ENCODE measurements at regions not wholly inside any gene's neighbourhood (a gene's known extent, or its start where the extent isn't known, plus 50 kb on each side); places are given as distances from the start of the nearest gene placed in this dataset.

- H3K9me1 ChIP-seq (ENCODE audit: control insufficient read depth, insufficient read depth, low read length), result no peaks in the 10 kb centered on the region
- H3K9me3 ChIP-seq (replicated peaks; ENCODE audit: control insufficient read depth, insufficient read depth, low read depth, low read length), result no peaks in the 10 kb centered on the region
- 3% methylated on average over 2 of the region's 2 CpGs for WGBS (ENCODE audit: insufficient coverage, low coverage, missing lambda C conversion rate)
- H3K4me1 ChIP-seq (replicated peaks in 1 of 2; ENCODE audit: control insufficient read depth in 2 of 2, insufficient read depth in 2 of 2, low read length in 2 of 2), result peaks cover 0 to 8% of the 10 kb centered on the region in 2 experiments; a peak in 2 of 5 replicates
- no peak overlapping the region for H3K4me3 ChIP-seq
- ATAC-seq (peak; percentile 87), DNase-seq (ENCODE audit: extremely low read depth in 1 of 4, low spot score in 3 of 4) (peak in 2 of 4 experiments; percentile 42 to 68), FAIRE-seq (peak; percentile 72)
- in situ Hi-C loops (cut with MboI), result no loop called here
- intact Hi-C loops (cut with micrococcal nuclease), result no loop called here
- BruUV-seq (replicated peaks), result no TSS peak
- H3K36me3 ChIP-seq (ENCODE audit: control insufficient read depth, insufficient read depth, low read length), result no peaks in the 10 kb centered on the region
- no peaks in the 10 kb centered on the region for H3K27me3 ChIP-seq (ENCODE audit: control insufficient read depth in 2 of 2, insufficient read depth in 2 of 2, low read length in 2 of 2)
- CTCF ChIA-PET (ENCODE audit: low intra/inter-chr PET ratio), result no interaction called here
- no peak overlapping the region for H3K9ac ChIP-seq (ENCODE audit: insufficient read depth in 1 of 2, low read depth in 2 of 2, low read length in 2 of 2)
- POLR2A ChIA-PET, result no interaction called here
- H3K79me2 ChIP-seq (ENCODE audit: control insufficient read depth, insufficient read depth, low read length), result no peaks in the 10 kb centered on the region
- no peaks in the 10 kb centered on the region for H4K20me1 ChIP-seq (replicated peaks; ENCODE audit: control insufficient read depth, insufficient read depth, low read length)
- no peak overlapping the region for H2AFZ ChIP-seq (ENCODE audit: low read depth, low read length)
- no peak overlapping the region for H3K4me2 ChIP-seq (ENCODE audit: insufficient read depth, low read length)
- no peak overlapping the region for H3K27ac ChIP-seq (ENCODE audit: extremely low read depth, low read depth, low read length)
- TF ChIP-seq NFIC (IDR thresholded peaks at IDR 0.05), result peak; percentile 49; the same call in 1 of the 2 replicates
- peak; percentile 66 for TF ChIP-seq DACH1 (IDR thresholded peaks at IDR 0.05; ENCODE audit: partially characterized antibody)
- 0 out of 2 replicates have a peak, but pooled peaks have one; percentile 14 for TF ChIP-seq CEBPG (CRISPR knock-in tag; IDR thresholded peaks at IDR 0.05)
- TF ChIP-seq CEBPG (tag; conservative IDR thresholded peaks at IDR 0.05 in 1 of 2, IDR thresholded peaks at IDR 0.05 in 1 of 2), result peak; percentile 85 to 91
- peak; percentile 58; the same call in 1 of the 2 replicates for TF ChIP-seq ADNP (tag; IDR thresholded peaks at IDR 0.05)
- TF ChIP-seq CXXC5 (CRISPR knock-in tag; IDR thresholded peaks at IDR 0.05), result peak; percentile 38; the same call in 1 of the 2 replicates
- TF ChIP-seq EHMT2 (IDR thresholded peaks at IDR 0.05), result peak; percentile 89
- peak; percentile 91 for TF ChIP-seq ARID3A (IDR thresholded peaks at IDR 0.05; ENCODE audit: borderline replicate concordance, low read depth, low read length)
- TF ChIP-seq NR2C1 (IDR thresholded peaks at IDR 0.05), result no peak
- 0 out of 2 replicates have a peak, but pooled peaks have one; percentile 26 for TF ChIP-seq NR2C1 (tag; IDR thresholded peaks at IDR 0.05)
- peak; percentile 51 for TF ChIP-seq HDAC3 (IDR thresholded peaks at IDR 0.05; ENCODE audit: borderline replicate concordance, partially characterized antibody)
- peak; percentile 63; the same call in 1 of the 2 replicates for TF ChIP-seq ETV1 (tag; conservative IDR thresholded peaks at IDR 0.05; ENCODE audit: low read depth)
- peak; percentile 84 for TF ChIP-seq ATF7 (IDR thresholded peaks at IDR 0.05)
- peak; percentile 96 for TF ChIP-seq DPF2 (IDR thresholded peaks at IDR 0.05)
- TF ChIP-seq ZBTB2 (IDR thresholded peaks at IDR 0.05), result no peak
- peak; percentile 85 for TF ChIP-seq EP300 (IDR thresholded peaks at IDR 0.05; ENCODE audit: low read length)
- peak; percentile 90 to 91 for TF ChIP-seq KDM1A (IDR thresholded peaks at IDR 0.05)
- peak; percentile 91 for TF ChIP-seq SMARCB1 (IDR thresholded peaks at IDR 0.05; ENCODE audit: insufficient read length, low read depth)
- no peak for TF ChIP-seq TAF1 (IDR thresholded peaks at IDR 0.05; ENCODE audit: control insufficient read depth, extremely low read depth, insufficient read depth, low read length, severe bottlenecking)
- peak; percentile 95 for TF ChIP-seq SMARCC2 (IDR thresholded peaks at IDR 0.05; ENCODE audit: low read depth)
- TF ChIP-seq TAL1 (IDR thresholded peaks at IDR 0.05), result peak; percentile 80
- peak in 1 of 2 experiments; percentile 34; a peak in 1 of 4 replicates for TF ChIP-seq TBL1XR1 (IDR thresholded peaks at IDR 0.05; ENCODE audit: low read length in 2 of 2)
Observed at GRCh38 chr21:14630556-14631069, 84.5 kb upstream of the SAMSN1 start.

Measured in K562 (cell line).